AG04450 (cell line): ENCODE measurements at regions not wholly inside any gene's neighbourhood (a gene's known extent, or its start where the extent isn't known, plus 50 kb on each side); places are given as distances from the start of the nearest gene placed in this dataset.
"Not testable (repeated sequence)": the region's sequence is repeated elsewhere in the genome, so short reads cannot be mapped to it uniquely, and the experiment has no call there.

ENCODE experiments used
- CTCF ChIA-PET: fragments of 300-600, 350-600 bp; formaldehyde crosslinking; extraction: SDS; loops from one replicate; lab custom pipeline; 2022; ENCODE audit warnings: antibody characterized with exemption, inconsistent platforms; lab: Charles Lee
- POLR2A ChIA-PET: fragments of 350-600 bp; formaldehyde crosslinking; extraction: SDS; loops from one replicate; lab custom pipeline; 2021; ENCODE audit warnings: antibody characterized with exemption, inconsistent platforms; lab: Yijun Ruan, JAX
- DNase-seq: peaks from one replicate; pipeline ENCODE4 v3.0.0-alpha.2; 2011; ENCODE audit warnings: low read depth, low spot score
- H3K27ac ChIP-seq: one replicate; pipeline ENCODE4 v1.5.1; 2012; ENCODE audit warnings: low read depth, low read length, control low read depth
- H3K27me3 ChIP-seq: one replicate; pipeline ENCODE4 v1.6.0; 2012; ENCODE audit warnings: low read length; ENCODE audit not compliant: control insufficient read depth, insufficient read depth
- H3K4me3 ChIP-seq: 2 replicates; pipeline ENCODE4 v1.5.1; 2011; ENCODE audit warnings: mild to moderate bottlenecking, low read depth, low read length, control low read depth
- H3K9me3 ChIP-seq: 2 replicates; pipeline ENCODE4 v1.5.1; 2012; ENCODE audit warnings: low read length; ENCODE audit not compliant: control insufficient read depth, insufficient read depth
- TF ChIP-seq, protein P1 (sequence below): IDR thresholded peaks from 2 replicates; pipeline ENCODE4 v1.5.1; 2011; ENCODE audit warnings: low read depth, low read length, control low read depth, inconsistent platforms

DNA sequence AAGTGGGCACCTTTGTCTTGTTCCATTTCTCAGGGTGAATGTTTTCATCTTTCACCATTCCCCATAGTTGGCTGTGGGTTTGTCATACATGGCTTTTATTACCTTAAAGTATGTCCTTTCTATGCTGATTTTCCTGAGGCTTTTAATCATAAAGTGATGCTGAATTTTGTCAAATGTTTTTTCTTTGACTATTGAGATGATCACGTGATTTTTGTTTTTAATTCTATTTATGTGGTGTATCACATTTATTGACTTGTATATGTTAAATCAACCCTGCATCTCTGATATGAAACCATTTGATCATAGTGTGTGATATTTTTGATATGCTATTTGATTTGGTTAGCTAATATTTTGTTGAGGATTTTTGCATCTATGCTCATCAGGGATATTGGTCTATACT is 216.4 kb upstream of the FAT3 start:
- no peak for DNase-seq
- ChIA-PET POLR2A (no interaction called here), CTCF (no interaction called here)
- no peak overlapping the region for H3K4me3 ChIP-seq
- H3K9me3 ChIP-seq = no peaks in the 10 kb centered on the region
- no peaks in the 10 kb centered on the region for H3K27me3 ChIP-seq
- TF ChIP-seq, protein P1, sequence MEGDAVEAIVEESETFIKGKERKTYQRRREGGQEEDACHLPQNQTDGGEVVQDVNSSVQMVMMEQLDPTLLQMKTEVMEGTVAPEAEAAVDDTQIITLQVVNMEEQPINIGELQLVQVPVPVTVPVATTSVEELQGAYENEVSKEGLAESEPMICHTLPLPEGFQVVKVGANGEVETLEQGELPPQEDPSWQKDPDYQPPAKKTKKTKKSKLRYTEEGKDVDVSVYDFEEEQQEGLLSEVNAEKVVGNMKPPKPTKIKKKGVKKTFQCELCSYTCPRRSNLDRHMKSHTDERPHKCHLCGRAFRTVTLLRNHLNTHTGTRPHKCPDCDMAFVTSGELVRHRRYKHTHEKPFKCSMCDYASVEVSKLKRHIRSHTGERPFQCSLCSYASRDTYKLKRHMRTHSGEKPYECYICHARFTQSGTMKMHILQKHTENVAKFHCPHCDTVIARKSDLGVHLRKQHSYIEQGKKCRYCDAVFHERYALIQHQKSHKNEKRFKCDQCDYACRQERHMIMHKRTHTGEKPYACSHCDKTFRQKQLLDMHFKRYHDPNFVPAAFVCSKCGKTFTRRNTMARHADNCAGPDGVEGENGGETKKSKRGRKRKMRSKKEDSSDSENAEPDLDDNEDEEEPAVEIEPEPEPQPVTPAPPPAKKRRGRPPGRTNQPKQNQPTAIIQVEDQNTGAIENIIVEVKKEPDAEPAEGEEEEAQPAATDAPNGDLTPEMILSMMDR = no peak
- no peak overlapping the region for H3K27ac ChIP-seq

DNA sequence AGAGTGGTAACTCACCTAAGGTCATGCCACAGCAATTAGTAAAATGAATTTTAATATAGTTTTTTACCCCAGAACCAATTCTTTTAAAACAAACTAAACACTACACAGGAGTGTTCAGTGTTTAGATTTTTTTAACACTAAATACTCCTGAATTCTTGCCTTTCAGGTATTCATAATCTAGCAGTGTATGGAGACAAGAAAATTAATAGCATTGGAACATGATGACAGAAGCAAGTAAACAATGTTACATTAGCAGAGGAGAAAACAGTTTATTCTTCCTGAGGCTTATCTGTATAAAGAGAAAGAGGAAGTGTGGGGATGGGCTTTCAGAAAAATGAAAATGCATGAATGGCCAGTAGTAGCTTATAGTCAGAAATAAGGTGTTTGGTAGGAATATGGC is 222.1 kb upstream of the FAT3 start:
- Histone ChIP-seq H3K27ac (no peak overlapping the region), H3K9me3 (no peaks in the 10 kb centered on the region), H3K4me3 (no peak overlapping the region), H3K27me3 (no peaks in the 10 kb centered on the region)
- no peak for DNase-seq
- TF ChIP-seq, protein P1 = no peak
- CTCF ChIA-PET = no interaction called here
- POLR2A ChIA-PET = no interaction called here

DNA sequence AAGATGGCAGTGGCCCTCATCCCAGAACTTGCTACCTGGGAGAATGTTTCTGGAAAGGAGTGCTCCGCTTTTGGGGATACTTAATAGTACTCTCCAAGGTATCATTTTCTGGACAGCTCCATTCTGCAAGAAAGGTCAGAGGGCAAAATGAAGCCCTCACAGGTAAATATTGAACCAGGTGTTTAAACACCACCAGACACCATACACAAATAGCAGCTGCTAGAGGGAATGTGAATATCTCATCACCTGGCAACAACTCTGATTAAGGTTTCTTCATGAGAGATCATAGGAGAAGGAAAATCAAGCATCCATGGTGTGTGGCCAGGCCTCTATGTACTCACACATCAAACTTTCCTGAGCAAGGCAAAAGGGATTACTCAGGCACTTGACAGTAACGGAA is 226.1 kb upstream of the FAT3 start:
- POLR2A ChIA-PET = no interaction called here
- Histone ChIP-seq H3K4me3 (no peak overlapping the region), H3K27ac (no peak overlapping the region), H3K9me3 (no peaks in the 10 kb centered on the region), H3K27me3 (no peaks in the 10 kb centered on the region)
- DNase-seq = no peak
- TF ChIP-seq, protein P1 = no peak
- CTCF ChIA-PET = no interaction called here

DNA sequence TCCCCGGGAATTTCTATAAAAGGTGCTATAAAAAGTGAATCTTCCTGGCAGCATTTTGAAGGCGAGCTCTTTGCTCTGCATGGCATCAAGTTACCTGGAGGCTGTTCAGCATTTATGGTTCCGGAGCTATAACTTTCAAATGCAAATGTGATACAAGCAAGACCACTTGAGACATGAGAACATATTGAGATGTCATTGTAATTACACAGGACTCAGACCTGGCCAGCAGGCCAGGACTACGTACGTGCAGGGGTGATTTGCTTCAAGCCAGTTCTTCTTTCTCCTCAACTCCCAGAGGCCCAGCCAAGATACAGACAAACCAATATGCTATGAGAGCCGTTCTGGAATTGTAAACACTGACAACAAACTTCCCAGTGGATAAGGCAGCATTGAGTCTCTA is 227.4 kb upstream of the FAT3 start:
- H3K9me3 ChIP-seq = no peaks in the 10 kb centered on the region
- no peaks in the 10 kb centered on the region for H3K27me3 ChIP-seq
- TF ChIP-seq, protein P1 = no peak
- DNase-seq = no peak
- no peak overlapping the region for H3K27ac ChIP-seq
- H3K4me3 ChIP-seq = no peak overlapping the region
- POLR2A ChIA-PET = no interaction called here
- CTCF ChIA-PET = no interaction called here

DNA sequence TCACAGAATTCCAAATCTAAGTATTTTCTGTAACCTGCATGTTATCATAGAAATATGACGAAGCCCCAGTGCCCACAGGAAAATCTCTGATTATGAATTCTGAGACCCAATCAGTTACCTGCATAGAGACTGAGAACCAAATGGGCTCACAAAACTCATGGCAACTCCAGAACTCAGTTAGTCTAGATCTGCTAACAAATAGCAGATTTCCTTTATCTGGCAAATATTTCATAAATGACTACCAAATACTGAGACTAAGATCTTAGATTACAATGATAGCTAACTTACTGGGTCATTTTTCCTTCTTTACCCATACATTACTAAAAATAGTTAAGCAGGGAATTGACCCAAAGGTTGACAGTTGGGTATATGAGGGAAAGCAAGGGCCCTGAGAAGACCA is 228.1 kb upstream of the FAT3 start:
- Histone ChIP-seq H3K27me3 (no peaks in the 10 kb centered on the region), H3K9me3 (no peaks in the 10 kb centered on the region), H3K4me3 (no peak overlapping the region), H3K27ac (no peak overlapping the region)
- no peak for DNase-seq
- POLR2A ChIA-PET = no interaction called here
- CTCF ChIA-PET = no interaction called here
- TF ChIP-seq, protein P1 = no peak

DNA sequence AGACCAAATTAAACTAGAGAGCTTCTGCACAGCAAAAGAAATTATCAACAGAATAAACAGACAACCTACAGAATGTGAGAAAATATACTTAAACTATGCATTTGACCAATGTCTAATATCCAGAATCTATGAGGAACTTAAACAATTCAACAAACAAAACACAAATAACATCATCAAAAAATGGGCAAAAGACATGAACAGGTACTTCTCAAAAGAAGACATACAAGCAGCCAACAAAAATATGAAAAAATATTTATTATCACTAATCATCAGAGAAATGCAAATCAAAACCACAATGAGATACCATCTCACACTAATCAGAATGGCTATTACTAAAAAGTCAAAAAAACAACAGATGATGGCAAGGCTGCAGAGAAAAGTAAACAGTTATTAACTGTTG is 236.2 kb upstream of the FAT3 start:
- H3K4me3 ChIP-seq, H3K27me3 ChIP-seq, DNase-seq, H3K27ac ChIP-seq, CTCF ChIA-PET, POLR2A ChIA-PET, H3K9me3 ChIP-seq: not testable (repeated sequence)
